ENCODE measurements at regions not wholly inside any gene's neighbourhood (a gene's known extent, or its start where the extent isn't known, plus 50 kb on each side); places are given as distances from the start of the nearest gene placed in this dataset.

GRCh38 chr19:29402563-29402962 is 123.2 kb upstream of the VSTM2B start:
- no peak for DNase-seq

GRCh38 chr19:29404015-29404414 is 121.8 kb upstream of the VSTM2B start:
- no peak for DNase-seq

DNA sequence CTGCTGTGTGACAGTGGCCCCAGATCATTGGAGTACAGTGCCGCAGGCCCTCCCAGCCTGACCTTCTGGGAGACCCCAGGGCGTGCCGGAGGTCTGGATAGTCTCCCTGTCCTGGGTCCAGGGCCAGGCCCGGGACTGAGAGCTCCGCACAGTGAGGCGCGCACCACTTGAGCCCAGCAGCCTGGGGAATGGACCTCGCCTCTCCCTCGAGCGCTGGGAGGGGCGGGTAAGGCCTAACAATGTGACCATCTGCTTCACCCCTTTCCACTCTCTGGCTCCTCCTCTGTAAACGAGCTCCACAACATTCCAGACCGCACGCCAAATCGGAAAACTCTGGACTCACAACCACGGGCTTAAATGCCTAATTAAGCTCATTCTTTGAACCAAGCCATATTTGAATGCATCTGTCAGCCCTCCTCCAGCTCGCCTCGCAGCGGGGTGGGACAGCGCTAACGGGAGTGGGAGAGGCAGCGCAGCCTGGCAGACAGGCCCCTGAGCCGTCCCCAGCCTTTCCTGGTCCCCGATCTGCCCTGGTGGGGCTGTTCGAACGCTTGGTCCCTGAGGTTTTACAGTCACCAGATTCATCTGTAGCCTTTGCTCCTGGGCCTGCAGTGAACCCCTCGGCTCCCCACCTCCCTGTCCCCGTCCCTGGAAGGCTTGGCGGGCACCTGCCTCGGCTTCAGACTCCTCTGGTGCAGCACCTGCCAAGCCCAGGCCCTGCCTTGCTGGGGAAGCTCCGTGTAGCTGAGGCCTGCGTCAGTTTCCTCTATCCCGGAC is 120.7 kb upstream of the VSTM2B start:
- no peak for DNase-seq

DNA sequence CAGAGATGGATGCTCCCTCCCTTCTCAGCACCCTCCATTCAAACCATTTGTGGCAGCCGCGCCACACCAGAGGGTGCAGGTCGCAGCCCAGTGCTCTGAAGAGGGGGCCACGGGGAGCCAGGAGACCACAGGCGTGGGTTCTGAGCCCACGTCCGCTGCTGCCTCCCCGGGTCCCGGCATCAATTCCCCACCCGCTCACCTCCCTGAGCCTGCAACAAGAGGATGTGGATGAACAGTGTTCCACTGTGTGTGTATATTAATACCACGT is 120.1 kb upstream of the VSTM2B start:
- DNase-seq = no peak

DNA sequence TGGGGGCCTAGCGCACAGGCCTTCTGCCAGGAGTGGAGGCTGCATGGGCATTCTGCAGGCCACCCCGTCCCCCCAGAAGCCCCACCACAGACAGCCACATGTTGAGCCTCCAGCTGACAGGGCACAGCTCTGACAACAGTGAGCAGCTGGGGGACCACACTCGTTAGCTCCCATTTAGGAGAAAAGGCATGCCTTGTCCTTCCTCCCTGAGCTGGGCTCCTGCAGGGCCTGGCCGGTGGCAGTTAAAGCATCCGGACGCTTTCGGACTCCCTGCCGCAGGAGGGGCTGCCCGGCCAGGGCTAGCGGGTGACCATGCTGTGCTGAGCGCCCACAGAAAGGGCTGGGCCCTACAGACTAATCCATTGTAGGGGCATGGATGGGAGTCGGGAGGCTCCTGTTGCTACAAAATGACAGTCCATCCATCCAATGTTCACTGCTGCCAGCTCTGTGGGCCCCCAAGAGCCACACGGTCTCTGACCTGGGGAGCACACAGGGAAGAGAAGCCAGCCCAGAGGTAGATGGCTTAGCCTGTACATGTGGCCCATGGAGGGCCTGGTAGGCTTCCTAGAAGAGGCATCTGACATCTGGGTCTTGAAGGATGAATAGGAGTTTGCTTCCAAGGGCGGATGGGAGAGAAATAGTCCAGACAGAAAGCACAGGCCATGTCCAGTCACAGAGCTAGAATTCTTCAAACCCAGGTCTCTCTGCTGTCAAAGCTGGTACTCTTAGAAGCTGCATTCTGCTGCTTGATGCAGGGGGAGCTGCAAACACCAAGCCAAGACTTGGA is 116.5 kb upstream of the VSTM2B start:
- DNase-seq = no peak

DNA sequence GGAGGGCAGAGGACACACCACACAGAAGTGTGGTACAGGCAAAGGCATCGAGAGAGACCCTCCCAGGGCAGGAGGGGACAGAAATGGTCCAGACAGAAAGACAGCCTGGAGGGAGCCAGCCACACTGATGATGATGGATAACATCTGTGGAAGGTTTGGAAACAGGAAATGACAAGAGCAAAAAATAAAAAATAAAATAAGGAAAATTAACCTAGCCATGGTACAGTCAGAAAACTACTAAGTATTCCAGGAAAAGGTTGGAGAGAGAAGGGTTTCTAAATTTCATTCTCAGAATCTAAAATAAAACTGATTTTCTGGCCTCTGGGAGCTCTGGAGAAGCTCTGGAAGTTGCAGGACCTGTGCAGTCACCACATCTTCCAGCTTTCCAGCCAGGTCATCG is 115.2 kb upstream of the VSTM2B start:
- DNase-seq = no peak

GRCh38 chr19:29411113-29411581 is 114.6 kb upstream of the VSTM2B start:
- no peak for DNase-seq

DNA sequence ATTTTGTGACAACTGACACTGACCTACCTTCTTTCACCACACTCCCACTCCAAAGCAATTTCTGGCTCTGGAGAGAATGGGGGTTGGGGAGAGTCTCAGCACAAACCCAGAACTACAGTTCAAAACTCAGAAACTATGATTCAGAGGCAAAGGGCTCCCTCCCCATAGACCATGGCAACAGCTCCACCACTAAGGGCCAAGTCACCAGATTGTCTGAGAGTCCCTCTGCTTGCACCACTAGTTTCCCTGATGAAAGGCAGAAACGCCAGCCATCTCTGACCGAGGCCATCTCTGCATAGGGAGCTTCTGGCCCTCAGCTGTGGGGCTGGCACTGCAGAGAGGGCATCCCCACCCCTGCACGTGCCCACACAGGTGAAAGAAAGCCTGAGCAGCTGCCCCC is 112.4 kb upstream of the VSTM2B start:
- DNase-seq = no peak

DNA sequence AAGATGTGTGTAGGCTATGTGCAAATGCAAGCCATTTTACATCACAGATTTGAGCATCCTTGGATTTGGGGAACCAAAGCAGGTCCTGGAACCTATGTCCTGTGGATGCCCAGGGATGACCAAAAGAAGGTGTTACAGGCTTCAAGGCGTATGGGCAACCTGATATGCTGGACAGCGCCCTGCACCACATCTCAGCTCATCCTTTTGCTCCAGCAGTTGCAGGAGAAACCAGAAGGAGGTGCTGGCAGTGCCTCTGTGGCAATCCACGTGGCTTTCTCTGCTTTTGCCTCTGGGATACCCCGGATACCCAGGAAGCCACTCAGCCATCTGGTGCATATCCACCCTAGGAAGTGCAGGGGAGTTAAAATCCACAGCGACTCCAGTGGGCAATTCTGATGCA is 110.3 kb upstream of the VSTM2B start:
- DNase-seq = no peak

GRCh38 chr19:29417048-29417447 is 108.7 kb upstream of the VSTM2B start:
- no peak for DNase-seq

DNA sequence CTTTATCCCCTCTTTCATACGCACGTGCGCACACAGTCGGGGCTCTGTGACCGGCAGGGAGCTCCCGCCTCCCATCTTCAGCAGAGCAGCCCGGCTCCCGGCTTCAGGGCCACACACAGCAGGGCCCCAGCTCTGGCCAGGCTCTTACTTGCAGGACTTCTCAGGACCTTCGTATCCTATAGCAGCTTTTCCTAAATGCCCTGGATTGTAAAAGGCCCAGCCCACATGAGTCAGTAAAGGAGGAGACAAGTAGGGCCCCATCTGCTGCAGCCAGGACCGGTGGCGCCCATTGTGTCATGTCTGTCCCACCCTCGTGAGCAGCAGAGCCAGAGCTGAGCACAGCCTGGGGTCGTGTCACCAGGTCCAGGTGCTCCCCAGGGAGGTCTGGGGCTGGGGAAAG is 107.6 kb upstream of the VSTM2B start:
- no peak for DNase-seq

- DNase-seq = no peak
Observed at GRCh38 chr19:29420065-29420464, 105.7 kb upstream of the VSTM2B start.

DNA sequence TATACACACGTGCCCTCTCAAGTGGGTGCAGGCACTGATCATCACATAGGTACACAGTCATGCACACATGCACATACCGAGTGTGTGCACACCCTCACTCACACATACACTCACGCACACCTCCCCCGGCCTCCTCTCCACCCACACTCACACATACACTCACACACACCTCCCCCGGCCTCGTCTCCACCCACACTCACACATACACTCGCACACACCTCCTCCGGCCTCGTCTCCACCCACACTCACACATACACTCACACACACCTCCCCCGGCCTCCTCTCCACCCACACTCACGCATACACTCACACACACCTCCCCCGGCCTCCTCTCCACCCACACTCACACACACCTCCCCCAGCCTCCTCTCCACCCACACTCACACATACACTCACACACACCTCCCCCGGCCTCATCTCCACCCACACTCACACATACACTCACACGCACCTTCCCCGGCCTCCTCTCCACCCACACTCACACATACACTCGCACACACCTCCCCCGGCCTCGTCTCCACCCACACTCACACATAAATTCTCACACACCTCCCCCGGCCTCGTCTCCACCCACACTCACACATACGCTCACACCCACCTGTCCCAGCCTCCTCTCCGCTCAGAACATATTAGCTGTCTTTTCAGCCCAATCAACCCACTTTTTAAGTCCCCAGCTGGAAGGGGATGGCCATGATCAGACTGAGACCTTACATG is 105.2 kb upstream of the VSTM2B start:
- no peak for DNase-seq

DNA sequence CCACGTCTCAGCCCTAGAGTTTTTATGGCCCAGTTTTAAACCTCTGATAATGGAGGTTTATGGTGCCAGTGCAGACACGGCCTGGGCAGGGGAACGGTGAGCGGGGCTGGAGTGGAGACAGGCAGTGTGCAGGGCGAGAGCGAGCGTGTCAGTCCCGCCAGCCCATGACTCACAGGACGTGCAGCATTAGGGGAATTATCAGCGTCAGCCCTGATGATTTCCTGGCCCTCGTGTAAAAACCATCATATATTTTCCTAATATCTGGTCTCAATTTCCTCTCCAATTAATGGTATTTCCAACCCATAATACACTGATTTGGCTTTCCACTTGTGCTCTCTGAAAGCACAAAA is 104.6 kb upstream of the VSTM2B start:
- DNase-seq = no peak

- no peak for DNase-seq
Observed at GRCh38 chr19:29422047-29422446, 103.7 kb upstream of the VSTM2B start.

- no peak for DNase-seq
Observed at GRCh38 chr19:29422486-29423085, 103.2 kb upstream of the VSTM2B start.

DNA sequence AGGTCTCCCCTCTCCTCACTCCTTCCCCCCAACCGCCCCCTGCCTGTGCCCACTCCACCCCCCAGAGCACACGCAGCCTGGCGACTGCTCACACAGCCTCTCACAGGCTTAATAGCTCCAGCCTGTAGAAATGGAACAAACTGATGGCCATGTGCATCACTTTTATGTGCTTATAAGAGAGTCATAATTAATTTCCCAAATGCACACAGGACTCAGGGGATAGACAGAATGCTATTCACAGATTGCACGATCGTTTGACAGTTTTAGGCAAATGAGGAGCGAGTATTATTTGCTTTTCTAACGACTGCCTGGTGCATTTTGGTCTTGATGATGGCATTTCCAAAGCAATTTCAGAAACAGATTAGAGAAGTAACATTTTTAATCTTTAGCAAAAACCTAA is 97.7 kb upstream of the VSTM2B start:
- no peak for DNase-seq

GRCh38 chr19:29429021-29429420 is 96.8 kb upstream of the VSTM2B start:
- no peak for DNase-seq

- no peak for DNase-seq
Observed at GRCh38 chr19:29429581-29429980, 96.2 kb upstream of the VSTM2B start.

GRCh38 chr19:29431332-29431731 is 94.5 kb upstream of the VSTM2B start:
- DNase-seq = no peak

DNA sequence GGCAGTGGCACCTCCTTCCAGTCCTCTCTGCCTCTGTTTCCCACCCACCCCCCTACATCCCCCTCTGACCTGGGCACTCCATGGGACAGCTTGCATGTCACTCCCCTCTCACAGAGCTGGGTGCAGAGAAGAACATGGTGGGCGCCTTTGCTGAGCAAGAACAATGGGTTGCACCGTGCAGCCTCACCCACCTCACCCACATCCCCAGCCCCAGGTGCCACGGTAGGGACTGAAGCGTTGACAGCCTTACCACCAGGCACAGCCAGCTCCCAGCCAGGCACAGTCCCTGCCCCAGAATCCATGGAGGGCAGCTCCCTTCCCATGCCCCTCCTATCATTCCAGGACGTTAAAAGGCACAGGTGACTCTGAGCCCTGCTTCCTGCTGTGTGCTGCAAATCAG is 93.1 kb upstream of the VSTM2B start:
- no peak for DNase-seq

DNA sequence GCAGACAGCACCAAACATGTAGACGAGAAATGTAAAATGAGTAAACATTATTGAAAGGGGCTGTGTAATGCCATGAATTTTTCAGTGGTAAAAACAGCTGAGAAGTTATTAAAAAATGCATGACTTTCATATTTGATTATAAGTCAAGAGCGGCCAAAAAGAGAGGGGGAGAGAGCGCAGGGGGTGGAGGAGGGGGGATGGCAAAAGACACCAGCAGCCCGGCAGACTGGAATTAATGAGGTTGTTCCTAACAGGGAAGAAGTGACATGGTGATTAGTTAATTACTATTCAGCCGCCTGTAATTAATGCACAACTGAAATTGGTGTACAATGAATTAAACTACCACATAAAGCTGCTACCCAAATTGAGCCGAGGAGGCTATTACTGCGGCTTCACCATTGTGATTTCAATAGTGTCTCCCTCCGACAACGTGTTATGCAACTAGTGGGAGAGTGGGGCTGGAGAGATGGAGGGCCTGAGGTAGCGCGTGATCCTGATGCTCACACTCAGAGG is 89.1 kb upstream of the VSTM2B start:
- DNase-seq = no peak

DNA sequence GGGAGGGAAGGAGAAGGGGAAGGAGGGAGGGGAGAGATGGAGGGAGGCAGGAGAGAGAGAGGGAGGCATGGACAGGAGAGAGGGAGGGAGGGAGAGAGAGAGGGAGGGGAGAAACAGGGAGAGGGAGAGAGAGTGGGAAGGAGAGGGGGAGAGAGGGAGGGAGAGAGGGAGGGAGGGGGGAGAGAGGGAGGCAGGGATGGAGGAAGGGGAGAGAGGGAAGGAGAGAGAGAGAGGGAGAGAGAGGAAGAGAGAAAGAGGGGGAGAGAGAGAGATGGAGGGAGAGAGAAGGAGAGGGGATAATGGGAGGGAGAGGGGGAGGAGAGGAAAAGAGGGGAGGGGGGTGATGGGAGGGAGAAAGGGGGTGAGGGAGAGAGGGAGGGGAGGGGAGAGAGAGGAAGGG is 86.8 kb upstream of the VSTM2B start:
- no peak for DNase-seq
